HUES6 (cell line): ENCODE measurements at regions not wholly inside any gene's neighbourhood (a gene's known extent, or its start where the extent isn't known, plus 50 kb on each side); places are given as distances from the start of the nearest gene placed in this dataset.

Experiments used
- H3K27ac ChIP-seq: 2 replicates; pipeline ENCODE4 v1.7.0; 2013; ENCODE audit warnings: low read depth, mild to moderate bottlenecking, low read length, inconsistent platforms
- H3K27me3 ChIP-seq: 2 replicates; pipeline ENCODE4 v1.6.1; 2013; ENCODE audit warnings: low read length; ENCODE audit not compliant: control insufficient read depth, insufficient read depth
- H3K36me3 ChIP-seq: 2 replicates; pipeline ENCODE4 v1.6.1; 2013; ENCODE audit warnings: low read length; ENCODE audit not compliant: control insufficient read depth, insufficient read depth
- H3K4me1 ChIP-seq: 2 replicates; pipeline ENCODE4 v1.6.1; 2013; ENCODE audit warnings: low read length; ENCODE audit not compliant: control insufficient read depth, insufficient read depth
- H3K4me3 ChIP-seq: 2 replicates; pipeline ENCODE4 v1.5.1; 2013; ENCODE audit warnings: low read depth, low read length
- H3K9ac ChIP-seq: one replicate; pipeline ENCODE4 v1.6.1; 2013; ENCODE audit warnings: mild to moderate bottlenecking, low read length
- H3K9me3 ChIP-seq: 2 replicates; pipeline ENCODE4 v1.6.1; 2013; ENCODE audit warnings: low read depth, low read length; ENCODE audit not compliant: control insufficient read depth, insufficient read depth

GRCh38 chr6:67265996-67266921 lies 1368.8 kb upstream of the ADGRB3 start:
- no peaks in the 10 kb centered on the region for H3K9me3 ChIP-seq
- H3K36me3 ChIP-seq: no peaks in the 10 kb centered on the region
- H3K9ac ChIP-seq: no peak overlapping the region
- no peaks in the 10 kb centered on the region for H3K4me1 ChIP-seq
- H3K27ac ChIP-seq: no peak overlapping the region
- no peaks in the 10 kb centered on the region for H3K27me3 ChIP-seq
- H3K4me3 ChIP-seq: no peak overlapping the region

GRCh38 chr6:67252663-67253062 lies 1382.4 kb upstream of the ADGRB3 start:
- Histone ChIP-seq H3K9me3 (no peaks in the 10 kb centered on the region), H3K27me3 (no peaks in the 10 kb centered on the region), H3K9ac (no peak overlapping the region), H3K36me3 (no peaks in the 10 kb centered on the region), H3K4me3 (no peak overlapping the region), H3K4me1 (no peaks in the 10 kb centered on the region), H3K27ac (no peak overlapping the region)

- Histone ChIP-seq H3K36me3 (no peaks in the 10 kb centered on the region), H3K9me3 (no peaks in the 10 kb centered on the region), H3K4me1 (no peaks in the 10 kb centered on the region), H3K27me3 (no peaks in the 10 kb centered on the region), H3K27ac (no peak overlapping the region), H3K9ac (no peak overlapping the region), H3K4me3 (no peak overlapping the region)
These were observed 1387.0 kb upstream of the ADGRB3 start for GRCh38 chr6:67248077-67248476.

GRCh38 chr6:67244037-67244436 lies 1391.0 kb upstream of the ADGRB3 start:
- Histone ChIP-seq H3K4me3 (no peak overlapping the region), H3K27ac (no peak overlapping the region), H3K27me3 (no peaks in the 10 kb centered on the region), H3K9ac (no peak overlapping the region), H3K9me3 (no peaks in the 10 kb centered on the region), H3K4me1 (no peaks in the 10 kb centered on the region), H3K36me3 (no peaks in the 10 kb centered on the region)

- no peak overlapping the region for H3K4me3 ChIP-seq
- no peaks in the 10 kb centered on the region for H3K4me1 ChIP-seq
- H3K9ac ChIP-seq: no peak overlapping the region
- no peaks in the 10 kb centered on the region for H3K27me3 ChIP-seq
- H3K36me3 ChIP-seq: no peaks in the 10 kb centered on the region
- H3K27ac ChIP-seq: no peak overlapping the region
- H3K9me3 ChIP-seq: no peaks in the 10 kb centered on the region
These were observed 1397.8 kb upstream of the ADGRB3 start for GRCh38 chr6:67237277-67237676.

GRCh38 chr6:67231092-67231491 lies 1404.0 kb upstream of the ADGRB3 start:
- Histone ChIP-seq H3K9ac (no peak overlapping the region), H3K4me3 (no peak overlapping the region), H3K9me3 (no peaks in the 10 kb centered on the region), H3K27ac (no peak overlapping the region), H3K27me3 (no peaks in the 10 kb centered on the region), H3K4me1 (no peaks in the 10 kb centered on the region), H3K36me3 (no peaks in the 10 kb centered on the region)

- Histone ChIP-seq H3K4me3 (no peak overlapping the region), H3K27me3 (no peaks in the 10 kb centered on the region), H3K27ac (no peak overlapping the region), H3K4me1 (no peaks in the 10 kb centered on the region), H3K9me3 (no peaks in the 10 kb centered on the region), H3K36me3 (no peaks in the 10 kb centered on the region), H3K9ac (no peak overlapping the region)
These were observed 1410.1 kb upstream of the ADGRB3 start for GRCh38 chr6:67224989-67225388.

- H3K9ac ChIP-seq: no peak overlapping the region
- no peaks in the 10 kb centered on the region for H3K36me3 ChIP-seq
- no peaks in the 10 kb centered on the region for H3K4me1 ChIP-seq
- no peaks in the 10 kb centered on the region for H3K27me3 ChIP-seq
- H3K4me3 ChIP-seq: no peak overlapping the region
- H3K9me3 ChIP-seq: no peaks in the 10 kb centered on the region
- no peak overlapping the region for H3K27ac ChIP-seq
These were observed 1413.9 kb upstream of the ADGRB3 start for GRCh38 chr6:67221226-67221625.

- no peaks in the 10 kb centered on the region for H3K36me3 ChIP-seq
- no peak overlapping the region for H3K4me3 ChIP-seq
- H3K27me3 ChIP-seq: no peaks in the 10 kb centered on the region
- H3K9ac ChIP-seq: no peak overlapping the region
- H3K27ac ChIP-seq: no peak overlapping the region
- H3K9me3 ChIP-seq: no peaks in the 10 kb centered on the region
- no peaks in the 10 kb centered on the region for H3K4me1 ChIP-seq
These were observed 1415.7 kb upstream of the ADGRB3 start for GRCh38 chr6:67219346-67219745.

- no peak overlapping the region for H3K9ac ChIP-seq
- H3K9me3 ChIP-seq: no peaks in the 10 kb centered on the region
- H3K27ac ChIP-seq: no peak overlapping the region
- no peaks in the 10 kb centered on the region for H3K4me1 ChIP-seq
- no peaks in the 10 kb centered on the region for H3K36me3 ChIP-seq
- H3K27me3 ChIP-seq: no peaks in the 10 kb centered on the region
- H3K4me3 ChIP-seq: no peak overlapping the region
These were observed 1422.5 kb upstream of the ADGRB3 start for GRCh38 chr6:67212584-67212983.

GRCh38 chr6:67210450-67210849 lies 1424.6 kb upstream of the ADGRB3 start:
- no peak overlapping the region for H3K4me3 ChIP-seq
- H3K9ac ChIP-seq: no peak overlapping the region
- no peaks in the 10 kb centered on the region for H3K9me3 ChIP-seq
- H3K36me3 ChIP-seq: no peaks in the 10 kb centered on the region
- no peaks in the 10 kb centered on the region for H3K27me3 ChIP-seq
- no peak overlapping the region for H3K27ac ChIP-seq
- no peaks in the 10 kb centered on the region for H3K4me1 ChIP-seq
